NCI-H2029 (cell line): ENCODE measurements at regions not wholly inside any gene's neighbourhood (a gene's known extent, or its start where the extent isn't known, plus 50 kb on each side); places are given as distances from the start of the nearest gene placed in this dataset.

ENCODE experiments used
- DNase-seq: peaks from one replicate; lab custom pipeline; 2025; lab: John Stamatoyannopoulos, UW

- no peak for DNase-seq
Observed at GRCh38 chr22:48156603-48157355, 1394.3 kb downstream of the TBC1D22A start.

GRCh38 chr22:48155446-48155845, 1393.0 kb downstream of the TBC1D22A start:
- DNase-seq: no peak

GRCh38 chr22:48154943-48155240, 1392.4 kb downstream of the TBC1D22A start:
- no peak for DNase-seq

- no peak for DNase-seq
Observed at GRCh38 chr22:48154169-48154942, 1391.9 kb downstream of the TBC1D22A start.

GRCh38 chr22:48153726-48154125, 1391.3 kb downstream of the TBC1D22A start:
- DNase-seq: peak; percentile 81

GRCh38 chr22:48152916-48153315, 1390.5 kb downstream of the TBC1D22A start:
- no peak for DNase-seq

- no peak for DNase-seq
Observed at GRCh38 chr22:48152164-48152775, 1389.8 kb downstream of the TBC1D22A start.

GRCh38 chr22:48151641-48152040, 1389.2 kb downstream of the TBC1D22A start:
- DNase-seq: no peak

GRCh38 chr22:48147831-48148230, 1385.4 kb downstream of the TBC1D22A start:
- no peak for DNase-seq

GRCh38 chr22:48147404-48147803, 1385.0 kb downstream of the TBC1D22A start:
- no peak for DNase-seq

- DNase-seq: peak; percentile 17
Observed at GRCh38 chr22:48146426-48146825, 1384.0 kb downstream of the TBC1D22A start.

GRCh38 chr22:48145738-48146137, 1383.3 kb downstream of the TBC1D22A start:
- no peak for DNase-seq

GRCh38 chr22:48144318-48144717, 1381.9 kb downstream of the TBC1D22A start:
- DNase-seq: no peak

- no peak for DNase-seq
Observed at GRCh38 chr22:48143856-48144255, 1381.4 kb downstream of the TBC1D22A start.

GRCh38 chr22:48142388-48142787, 1379.9 kb downstream of the TBC1D22A start:
- DNase-seq: no peak

- DNase-seq: peak; percentile 81
Observed at GRCh38 chr22:48141301-48141700, 1378.9 kb downstream of the TBC1D22A start.

GRCh38 chr22:48140261-48140813, 1377.9 kb downstream of the TBC1D22A start:
- no peak for DNase-seq

- no peak for DNase-seq
Observed at GRCh38 chr22:48139776-48140175, 1377.3 kb downstream of the TBC1D22A start.

GRCh38 chr22:48138855-48139254, 1376.4 kb downstream of the TBC1D22A start:
- DNase-seq: no peak

- DNase-seq: no peak
Observed at GRCh38 chr22:48138427-48138826, 1376.0 kb downstream of the TBC1D22A start.

GRCh38 chr22:48137640-48138039, 1375.2 kb downstream of the TBC1D22A start:
- DNase-seq: no peak

- no peak for DNase-seq
Observed at GRCh38 chr22:48135592-48135991, 1373.1 kb downstream of the TBC1D22A start.

GRCh38 chr22:48125416-48125815, 1363.0 kb downstream of the TBC1D22A start:
- no peak for DNase-seq
